ENCODE measurements at regions not wholly inside any gene's neighbourhood (a gene's known extent, or its start where the extent isn't known, plus 50 kb on each side); places are given as distances from the start of the nearest gene placed in this dataset.

DNA sequence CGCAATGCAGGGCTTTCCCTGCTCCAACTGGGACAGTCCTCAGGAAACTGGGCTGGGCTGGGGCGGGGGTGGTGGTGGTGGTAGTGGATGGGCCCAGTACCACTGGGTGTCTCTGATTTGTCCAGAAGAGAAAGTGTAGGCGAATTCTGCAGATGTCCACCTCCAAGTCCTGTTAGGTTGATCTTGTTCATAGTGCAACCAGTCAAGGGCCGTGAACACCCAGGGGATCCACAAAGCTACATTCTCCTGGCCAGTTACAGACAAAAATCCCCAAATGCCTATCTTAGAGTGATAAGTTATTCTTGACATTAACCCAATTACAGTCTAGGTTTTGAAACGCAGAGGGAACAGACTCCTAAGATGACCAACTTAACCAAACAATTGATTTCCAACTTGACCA, 97.5 kb upstream of the SHB start:
- no peak overlapping the region for H2AFZ ChIP-seq
- no peak for DNase-seq
- WGBS, 2 experiments (ENCODE audit: low coverage in 1 of 2, low lambda C conversion rate in 2 of 2, missing lambda C conversion rate in 2 of 2), result 59 to 65% methylated on average over 5 of the region's 5 CpGs
- no peaks in the 10 kb centered on the region for H3K36me3 ChIP-seq (ENCODE audit: low read depth)
- H3K4me3 ChIP-seq, result no peak overlapping the region
- no peaks in the 10 kb centered on the region for H3K9me3 ChIP-seq (ENCODE audit: low read depth)
- in situ Hi-C loops (cut with MboI), result loop anchor here (10.0 to 25.0 kb wide), 2 partner anchors 196 to 262 kb away; partner anchors contain the start of gene SLC25A51
- peaks cover 13% of the 10 kb centered on the region for H3K27me3 ChIP-seq (replicated peaks; ENCODE audit: insufficient read depth)
- no peaks in the 10 kb centered on the region for H4K20me1 ChIP-seq (ENCODE audit: insufficient read depth)
- no peaks in the 10 kb centered on the region for H3K79me2 ChIP-seq (ENCODE audit: insufficient read depth)
- H3K9me2 ChIP-seq (ENCODE audit: insufficient read depth), result no peaks in the 10 kb centered on the region
- no peak overlapping the region for H3K4me2 ChIP-seq (ENCODE audit: unreplicated experiment)
- no peaks in the 10 kb centered on the region for H3K4me1 ChIP-seq (ENCODE audit: insufficient read depth)
- TF ChIP-seq EZH2 (IDR thresholded peaks at IDR 0.05; ENCODE audit: insufficient read depth, poor library complexity, severe bottlenecking), result no peak
- no peak for TF ChIP-seq EZH2phosphoT487 (IDR thresholded peaks at IDR 0.05; ENCODE audit: insufficient read depth, low read depth)
- no peak overlapping the region for H3K27ac ChIP-seq
- H3F3A ChIP-seq (ENCODE audit: insufficient read depth), result peaks cover 13% of the 10 kb centered on the region; the same call in 1 of the 2 replicates
- H3K9ac ChIP-seq, result no peak overlapping the region

DNA sequence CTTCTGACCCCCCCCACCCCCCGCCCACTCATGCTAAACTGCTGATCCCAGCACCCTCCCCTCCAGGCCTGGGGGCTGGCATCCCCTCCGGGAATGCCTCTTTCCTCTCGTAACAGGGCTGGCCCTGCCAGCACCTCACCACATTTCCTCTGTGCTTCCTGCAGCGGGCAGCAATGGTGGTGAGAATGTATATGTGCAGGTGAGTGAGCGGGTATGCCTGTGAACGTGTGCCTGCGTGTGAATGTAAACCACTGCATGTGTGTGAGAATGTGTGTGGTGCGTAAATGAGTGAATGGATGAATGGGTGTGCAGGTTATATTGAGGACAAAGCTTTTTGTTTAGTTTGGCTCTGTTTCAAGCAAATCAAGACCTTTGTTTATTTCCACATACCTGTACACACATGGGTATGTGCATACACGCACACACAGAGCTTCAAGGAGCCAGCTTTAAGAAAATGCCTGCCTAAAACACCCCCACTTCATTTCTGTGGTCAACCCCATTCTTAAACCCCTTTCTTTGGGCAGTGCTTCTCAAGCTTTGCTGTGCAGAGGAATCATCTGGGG, 95.7 kb upstream of the SHB start:
- Histone ChIP-seq H3K4me3 (no peak overlapping the region), H3K9ac (no peak overlapping the region), H3F3A (ENCODE audit: insufficient read depth) (no peaks in the 10 kb centered on the region), H3K27ac (no peak overlapping the region), H3K36me3 (ENCODE audit: low read depth) (no peaks in the 10 kb centered on the region), H3K79me2 (ENCODE audit: insufficient read depth) (no peaks in the 10 kb centered on the region), H3K4me1 (ENCODE audit: insufficient read depth) (no peaks in the 10 kb centered on the region), H2AFZ (no peak overlapping the region), H3K4me2 (ENCODE audit: unreplicated experiment) (no peak overlapping the region), H3K9me2 (ENCODE audit: insufficient read depth) (no peaks in the 10 kb centered on the region), H3K9me3 (ENCODE audit: low read depth) (no peaks in the 10 kb centered on the region), H3K27me3 (replicated peaks; ENCODE audit: insufficient read depth) (peaks cover 13% of the 10 kb centered on the region), H4K20me1 (ENCODE audit: insufficient read depth) (no peaks in the 10 kb centered on the region)
- 72 to 77% methylated on average over 8 to 9 of the region's 9 CpGs for WGBS, 2 experiments (ENCODE audit: low coverage in 1 of 2, low lambda C conversion rate in 2 of 2, missing lambda C conversion rate in 2 of 2)
- DNase-seq, result no peak
- in situ Hi-C loops (cut with MboI), result loop anchor here (10.0 to 25.0 kb wide), 2 partner anchors 198 to 260 kb away; partner anchors contain the start of gene SLC25A51
- TF ChIP-seq EZH2 (IDR thresholded peaks at IDR 0.05; ENCODE audit: insufficient read depth, poor library complexity, severe bottlenecking) (no peak), EZH2phosphoT487 (IDR thresholded peaks at IDR 0.05; ENCODE audit: insufficient read depth, low read depth) (no peak)

DNA sequence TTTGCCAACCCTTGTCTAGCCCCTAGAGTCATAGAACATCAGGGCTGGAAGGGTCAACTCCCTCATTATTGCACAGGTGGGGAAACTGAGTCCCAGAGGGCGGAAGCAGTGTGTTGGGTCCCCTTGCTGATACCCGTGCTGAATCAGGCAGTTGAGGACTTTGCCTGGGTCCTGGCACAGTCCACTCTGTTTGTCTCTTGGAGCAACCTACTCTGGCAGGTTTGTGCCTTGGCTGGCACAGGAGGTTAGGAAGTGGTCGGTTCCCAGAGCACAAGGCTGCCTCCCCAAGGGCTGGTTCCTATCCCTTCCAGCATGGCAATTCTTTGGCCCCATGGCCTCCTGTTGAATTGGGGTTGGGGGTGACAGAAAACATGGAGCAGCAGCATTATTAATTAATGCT, 94.5 kb upstream of the SHB start:
- no peak overlapping the region for H3K4me3 ChIP-seq
- in situ Hi-C loops (cut with MboI), result loop anchor here (10.0 to 25.0 kb wide), 2 partner anchors 199 to 259 kb away; partner anchors contain the start of gene SLC25A51
- H3K9ac ChIP-seq, result no peak overlapping the region
- no peaks in the 10 kb centered on the region for H3K9me3 ChIP-seq (ENCODE audit: low read depth)
- no peaks in the 10 kb centered on the region for H3K36me3 ChIP-seq (ENCODE audit: low read depth)
- no peaks in the 10 kb centered on the region for H4K20me1 ChIP-seq (ENCODE audit: insufficient read depth)
- H3F3A ChIP-seq (ENCODE audit: insufficient read depth), result no peaks in the 10 kb centered on the region
- no peaks in the 10 kb centered on the region for H3K9me2 ChIP-seq (ENCODE audit: insufficient read depth)
- no peaks in the 10 kb centered on the region for H3K4me1 ChIP-seq (ENCODE audit: insufficient read depth)
- H3K4me2 ChIP-seq (ENCODE audit: unreplicated experiment), result no peak overlapping the region
- H3K27ac ChIP-seq, result no peak overlapping the region
- peaks cover 13% of the 10 kb centered on the region for H3K27me3 ChIP-seq (replicated peaks; ENCODE audit: insufficient read depth)
- 46 to 67% methylated on average over 3 of the region's 3 CpGs for WGBS, 2 experiments (ENCODE audit: low coverage in 1 of 2, low lambda C conversion rate in 2 of 2, missing lambda C conversion rate in 2 of 2)
- no peak for TF ChIP-seq EZH2 (IDR thresholded peaks at IDR 0.05; ENCODE audit: insufficient read depth, poor library complexity, severe bottlenecking)
- TF ChIP-seq EZH2phosphoT487 (IDR thresholded peaks at IDR 0.05; ENCODE audit: insufficient read depth, low read depth), result no peak
- no peak overlapping the region for H2AFZ ChIP-seq
- DNase-seq, result no peak
- no peaks in the 10 kb centered on the region for H3K79me2 ChIP-seq (ENCODE audit: insufficient read depth)

DNA sequence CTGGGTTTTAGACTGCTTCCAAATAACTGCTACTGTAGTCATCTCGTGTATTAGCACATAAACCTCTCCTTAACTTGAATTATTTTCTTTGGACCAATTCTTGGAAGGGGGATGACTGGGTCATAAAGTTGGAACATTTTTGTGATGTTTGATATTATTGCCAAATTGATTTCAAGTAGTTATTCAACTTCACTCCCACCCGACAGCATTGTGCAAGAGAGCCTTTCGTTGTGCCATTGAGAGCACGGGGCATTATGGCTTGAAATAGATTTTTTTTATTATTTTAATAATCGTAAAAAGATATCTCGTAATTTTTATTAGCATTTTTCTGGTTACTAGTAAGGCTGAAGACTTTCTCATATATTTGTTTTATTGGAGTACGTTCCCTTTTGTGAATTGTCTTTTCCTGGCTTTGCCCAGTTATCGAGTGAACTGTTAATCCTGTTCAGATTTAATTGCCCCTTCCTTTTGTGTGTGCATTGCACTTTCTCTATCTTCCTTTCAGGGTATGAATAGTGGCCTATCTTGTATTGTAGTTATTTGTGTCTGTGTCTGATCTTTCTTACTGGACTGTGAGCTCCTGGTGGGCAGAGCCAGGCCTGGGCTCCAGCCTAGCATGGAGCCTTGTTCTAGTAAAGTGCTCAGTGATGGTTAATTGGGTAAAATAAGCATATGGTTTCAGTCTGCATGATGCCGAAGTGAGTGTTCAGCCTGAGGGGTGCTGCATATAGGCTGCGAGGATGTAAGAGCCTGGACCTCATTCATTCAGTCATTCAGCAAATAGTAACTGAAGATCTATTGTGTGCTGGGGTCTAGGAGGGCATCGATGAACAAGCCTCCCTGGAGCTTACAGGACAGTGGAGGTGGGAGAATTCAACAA, 93.5 kb upstream of the SHB start:
- Histone ChIP-seq H2AFZ (no peak overlapping the region), H3K79me2 (ENCODE audit: insufficient read depth) (no peaks in the 10 kb centered on the region), H4K20me1 (ENCODE audit: insufficient read depth) (no peaks in the 10 kb centered on the region), H3F3A (ENCODE audit: insufficient read depth) (no peaks in the 10 kb centered on the region), H3K9me2 (ENCODE audit: insufficient read depth) (no peaks in the 10 kb centered on the region), H3K4me1 (ENCODE audit: insufficient read depth) (no peaks in the 10 kb centered on the region), H3K4me3 (no peak overlapping the region), H3K4me2 (ENCODE audit: unreplicated experiment) (no peak overlapping the region), H3K27ac (no peak overlapping the region), H3K36me3 (ENCODE audit: low read depth) (no peaks in the 10 kb centered on the region), H3K9me3 (ENCODE audit: low read depth) (no peaks in the 10 kb centered on the region), H3K27me3 (replicated peaks; ENCODE audit: insufficient read depth) (peaks cover 13% of the 10 kb centered on the region), H3K9ac (no peak overlapping the region)
- TF ChIP-seq EZH2 (IDR thresholded peaks at IDR 0.05; ENCODE audit: insufficient read depth, poor library complexity, severe bottlenecking) (no peak), EZH2phosphoT487 (IDR thresholded peaks at IDR 0.05; ENCODE audit: insufficient read depth, low read depth) (no peak)
- in situ Hi-C loops (cut with MboI), result loop anchor here (10.0 to 25.0 kb wide), 2 partner anchors 200 to 258 kb away; partner anchors contain the start of gene SLC25A51
- 65 to 66% methylated on average over 11 of the region's 11 CpGs for WGBS, 2 experiments (ENCODE audit: low coverage in 1 of 2, low lambda C conversion rate in 2 of 2, missing lambda C conversion rate in 2 of 2)
- DNase-seq, result no peak
